CD4-positive, alpha-beta T cell treated with Interferon gamma for 1 hour (primary cell): ENCODE measurements at regions not wholly inside any gene's neighbourhood (a gene's known extent, or its start where the extent isn't known, plus 50 kb on each side); places are given as distances from the start of the nearest gene placed in this dataset.

ENCODE experiments used
- DNase-seq: peaks from one replicate; pipeline ENCODE4 v3.0.0-alpha.2; 2020

- DNase-seq, result no peak
Measured at GRCh38 chr4:1506956-1507721, 100.9 kb upstream of the NKX1-1 start.

- no peak for DNase-seq
Measured at GRCh38 chr4:1505511-1506460, 99.5 kb upstream of the NKX1-1 start.

- no peak for DNase-seq
Measured at GRCh38 chr4:1504595-1505500, 98.6 kb upstream of the NKX1-1 start.

GRCh38 chr4:1503583-1504471 lies 97.6 kb upstream of the NKX1-1 start:
- no peak for DNase-seq

- no peak for DNase-seq
Measured at GRCh38 chr4:1502976-1503375, 96.7 kb upstream of the NKX1-1 start.

GRCh38 chr4:1502501-1502886 lies 96.3 kb upstream of the NKX1-1 start:
- no peak for DNase-seq

GRCh38 chr4:1501754-1502500 lies 95.7 kb upstream of the NKX1-1 start:
- no peak for DNase-seq

GRCh38 chr4:1500966-1501753 lies 94.9 kb upstream of the NKX1-1 start:
- no peak for DNase-seq

- no peak for DNase-seq
Measured at GRCh38 chr4:1500231-1500965, 94.2 kb upstream of the NKX1-1 start.

GRCh38 chr4:1499465-1499864 lies 93.2 kb upstream of the NKX1-1 start:
- DNase-seq, result no peak

GRCh38 chr4:1497189-1497801 lies 91.1 kb upstream of the NKX1-1 start:
- DNase-seq, result no peak

- no peak for DNase-seq
Measured at GRCh38 chr4:1496116-1496642, 89.9 kb upstream of the NKX1-1 start.

GRCh38 chr4:1495416-1496115 lies 89.3 kb upstream of the NKX1-1 start:
- no peak for DNase-seq

GRCh38 chr4:1494416-1495315 lies 88.4 kb upstream of the NKX1-1 start:
- DNase-seq, result no peak

- DNase-seq, result no peak
Measured at GRCh38 chr4:1493540-1494287, 87.5 kb upstream of the NKX1-1 start.
